ENCODE measurements at regions not wholly inside any gene's neighbourhood (a gene's known extent, or its start where the extent isn't known, plus 50 kb on each side); places are given as distances from the start of the nearest gene placed in this dataset.

DNA sequence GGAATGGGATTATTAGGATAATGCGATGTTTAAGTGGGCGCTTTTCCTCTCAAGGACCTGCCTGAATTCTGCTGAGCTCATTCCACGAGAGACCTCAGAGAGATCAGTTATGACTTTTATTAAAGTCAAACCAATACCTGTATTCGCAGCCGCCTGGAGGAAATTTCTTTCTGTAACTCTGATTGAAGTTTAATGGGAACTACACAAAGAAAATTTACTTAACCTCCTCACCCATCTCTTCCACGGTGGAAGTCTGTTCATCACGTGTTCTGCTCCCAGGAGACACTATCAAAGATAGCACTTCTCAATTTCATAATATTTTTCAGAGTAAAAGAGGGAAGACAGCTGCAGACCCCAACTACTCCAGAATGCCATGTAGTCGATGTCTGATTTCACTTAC is 334.7 kb upstream of the POU3F1 start:
- TF ChIP-seq, protein P1, sequence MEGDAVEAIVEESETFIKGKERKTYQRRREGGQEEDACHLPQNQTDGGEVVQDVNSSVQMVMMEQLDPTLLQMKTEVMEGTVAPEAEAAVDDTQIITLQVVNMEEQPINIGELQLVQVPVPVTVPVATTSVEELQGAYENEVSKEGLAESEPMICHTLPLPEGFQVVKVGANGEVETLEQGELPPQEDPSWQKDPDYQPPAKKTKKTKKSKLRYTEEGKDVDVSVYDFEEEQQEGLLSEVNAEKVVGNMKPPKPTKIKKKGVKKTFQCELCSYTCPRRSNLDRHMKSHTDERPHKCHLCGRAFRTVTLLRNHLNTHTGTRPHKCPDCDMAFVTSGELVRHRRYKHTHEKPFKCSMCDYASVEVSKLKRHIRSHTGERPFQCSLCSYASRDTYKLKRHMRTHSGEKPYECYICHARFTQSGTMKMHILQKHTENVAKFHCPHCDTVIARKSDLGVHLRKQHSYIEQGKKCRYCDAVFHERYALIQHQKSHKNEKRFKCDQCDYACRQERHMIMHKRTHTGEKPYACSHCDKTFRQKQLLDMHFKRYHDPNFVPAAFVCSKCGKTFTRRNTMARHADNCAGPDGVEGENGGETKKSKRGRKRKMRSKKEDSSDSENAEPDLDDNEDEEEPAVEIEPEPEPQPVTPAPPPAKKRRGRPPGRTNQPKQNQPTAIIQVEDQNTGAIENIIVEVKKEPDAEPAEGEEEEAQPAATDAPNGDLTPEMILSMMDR (conservative IDR thresholded peaks at IDR 0.05 in 1 of 2, IDR thresholded peaks at IDR 0.05 in 1 of 2; ENCODE audit: low read depth in 1 of 2, low read length in 2 of 2) = no peak
- no peak for TF ChIP-seq EZH2 (IDR thresholded peaks at IDR 0.05; ENCODE audit: low read length, missing control alignments)
- H3K9me3 ChIP-seq (ENCODE audit: control insufficient read depth, insufficient read depth, low read depth, low read length) = no peaks in the 10 kb centered on the region
- DNase-seq (ENCODE audit: low read depth in 2 of 2) = no peak
- no peaks in the 10 kb centered on the region for H4K20me1 ChIP-seq (ENCODE audit: control insufficient read depth, extremely low read depth, insufficient read depth, low read length)
- H3K27me3 ChIP-seq (ENCODE audit: control insufficient read depth, insufficient read depth, low read length) = no peaks in the 10 kb centered on the region
- no peak overlapping the region for H3K27ac ChIP-seq (ENCODE audit: insufficient read depth, low read length)
- no peak overlapping the region for H2AFZ ChIP-seq (ENCODE audit: low read length)
- no peak overlapping the region for H3K4me2 ChIP-seq (ENCODE audit: extremely low read depth, insufficient read depth, low read length)
- no peaks in the 10 kb centered on the region for H3K4me1 ChIP-seq (ENCODE audit: control insufficient read depth, extremely low read depth, insufficient read depth, low read length)
- no peak overlapping the region for H3K9ac ChIP-seq (ENCODE audit: insufficient read depth, low read length)
- no peaks in the 10 kb centered on the region for H3K36me3 ChIP-seq (ENCODE audit: control insufficient read depth, insufficient read depth, low read length)
- no peak overlapping the region for H3K4me3 ChIP-seq (replicated peaks in 1 of 4; ENCODE audit: control extremely low read depth in 1 of 4, insufficient read depth in 1 of 4, low read depth in 3 of 4, low read length in 4 of 4)
- no peaks in the 10 kb centered on the region for H3K79me2 ChIP-seq (ENCODE audit: control insufficient read depth, insufficient read depth, low read length)

DNA sequence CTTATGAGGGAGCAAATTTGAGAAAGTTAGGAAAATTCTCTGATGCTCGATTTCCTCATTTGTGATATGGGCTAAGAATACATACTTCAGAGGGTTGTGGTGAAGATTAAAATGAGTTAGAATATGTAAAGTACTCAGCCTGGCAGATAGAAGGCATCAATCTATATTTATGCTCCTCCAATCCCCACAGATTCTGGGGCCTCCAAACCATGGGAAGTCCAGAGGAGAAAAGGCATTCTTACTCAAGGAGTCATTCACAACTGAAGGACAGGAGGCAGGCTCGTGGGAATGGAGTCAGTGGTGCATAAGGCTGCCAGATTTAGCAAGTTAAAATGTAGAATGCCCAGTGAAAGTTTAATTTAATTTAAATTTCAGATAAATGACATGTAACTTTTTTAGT is 330.0 kb upstream of the POU3F1 start:
- Histone ChIP-seq H3K4me1 (ENCODE audit: control insufficient read depth, extremely low read depth, insufficient read depth, low read length) (no peaks in the 10 kb centered on the region), H3K4me3 (replicated peaks in 1 of 4; ENCODE audit: control extremely low read depth in 1 of 4, insufficient read depth in 1 of 4, low read depth in 3 of 4, low read length in 4 of 4) (no peak overlapping the region), H2AFZ (ENCODE audit: low read length) (no peak overlapping the region), H3K27ac (ENCODE audit: insufficient read depth, low read length) (no peak overlapping the region), H3K79me2 (ENCODE audit: control insufficient read depth, insufficient read depth, low read length) (no peaks in the 10 kb centered on the region), H3K4me2 (ENCODE audit: extremely low read depth, insufficient read depth, low read length) (no peak overlapping the region), H3K9ac (ENCODE audit: insufficient read depth, low read length) (no peak overlapping the region), H4K20me1 (ENCODE audit: control insufficient read depth, extremely low read depth, insufficient read depth, low read length) (no peaks in the 10 kb centered on the region), H3K27me3 (ENCODE audit: control insufficient read depth, insufficient read depth, low read length) (no peaks in the 10 kb centered on the region), H3K9me3 (ENCODE audit: control insufficient read depth, insufficient read depth, low read depth, low read length) (no peaks in the 10 kb centered on the region), H3K36me3 (ENCODE audit: control insufficient read depth, insufficient read depth, low read length) (no peaks in the 10 kb centered on the region)
- DNase-seq (ENCODE audit: low read depth in 2 of 2) = no peak
- TF ChIP-seq, protein P1 (conservative IDR thresholded peaks at IDR 0.05 in 1 of 2, IDR thresholded peaks at IDR 0.05 in 1 of 2; ENCODE audit: low read depth in 1 of 2, low read length in 2 of 2) = no peak
- TF ChIP-seq EZH2 (IDR thresholded peaks at IDR 0.05; ENCODE audit: low read length, missing control alignments) = no peak

DNA sequence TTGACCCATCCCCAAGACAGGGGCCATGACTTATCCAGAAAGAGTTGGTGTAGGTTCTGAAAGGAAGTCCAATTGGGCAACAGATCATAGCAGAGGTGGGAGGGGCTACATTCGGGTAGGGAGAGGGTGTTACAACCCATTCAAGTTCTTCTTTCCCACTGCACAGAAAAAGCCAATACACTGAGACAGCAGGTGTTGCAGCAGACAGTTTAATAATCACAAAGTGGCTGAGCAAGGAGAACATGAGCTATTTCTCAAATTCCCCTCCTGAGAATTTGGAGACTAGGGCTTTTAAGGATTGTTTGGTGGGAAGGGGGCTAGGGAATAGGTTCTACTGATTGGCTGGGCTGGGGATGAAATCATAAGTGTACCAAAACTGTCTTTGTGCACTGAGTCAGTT is 328.4 kb upstream of the POU3F1 start:
- H3K79me2 ChIP-seq (ENCODE audit: control insufficient read depth, insufficient read depth, low read length) = no peaks in the 10 kb centered on the region
- TF ChIP-seq, protein P1 (conservative IDR thresholded peaks at IDR 0.05 in 1 of 2, IDR thresholded peaks at IDR 0.05 in 1 of 2; ENCODE audit: low read depth in 1 of 2, low read length in 2 of 2) = no peak
- no peak for TF ChIP-seq EZH2 (IDR thresholded peaks at IDR 0.05; ENCODE audit: low read length, missing control alignments)
- H3K4me3 ChIP-seq (replicated peaks in 1 of 4; ENCODE audit: control extremely low read depth in 1 of 4, insufficient read depth in 1 of 4, low read depth in 3 of 4, low read length in 4 of 4) = no peak overlapping the region
- H2AFZ ChIP-seq (ENCODE audit: low read length) = no peak overlapping the region
- DNase-seq (ENCODE audit: low read depth in 2 of 2) = no peak
- H4K20me1 ChIP-seq (ENCODE audit: control insufficient read depth, extremely low read depth, insufficient read depth, low read length) = no peaks in the 10 kb centered on the region
- H3K9ac ChIP-seq (ENCODE audit: insufficient read depth, low read length) = no peak overlapping the region
- no peak overlapping the region for H3K27ac ChIP-seq (ENCODE audit: insufficient read depth, low read length)
- no peak overlapping the region for H3K4me2 ChIP-seq (ENCODE audit: extremely low read depth, insufficient read depth, low read length)
- no peaks in the 10 kb centered on the region for H3K27me3 ChIP-seq (ENCODE audit: control insufficient read depth, insufficient read depth, low read length)
- no peaks in the 10 kb centered on the region for H3K9me3 ChIP-seq (ENCODE audit: control insufficient read depth, insufficient read depth, low read depth, low read length)
- no peaks in the 10 kb centered on the region for H3K36me3 ChIP-seq (ENCODE audit: control insufficient read depth, insufficient read depth, low read length)
- no peaks in the 10 kb centered on the region for H3K4me1 ChIP-seq (ENCODE audit: control insufficient read depth, extremely low read depth, insufficient read depth, low read length)

All from fibroblast of lung (primary cell).